DND-41 (cell line): ENCODE measurements at regions not wholly inside any gene's neighbourhood (a gene's known extent, or its start where the extent isn't known, plus 50 kb on each side); places are given as distances from the start of the nearest gene placed in this dataset.

ENCODE experiments used
- ATAC-seq: fragments of 200-7000 bp; cut with Tn5 transposase; 3 replicates; pipeline ENCODE4 v1.9.1; 2021; ENCODE audit warnings: low read depth; ENCODE audit not compliant: insufficient read depth
- DNase-seq: peaks from one replicate; pipeline ENCODE4 v3.0.0-alpha.2; 2020
- H2AFZ ChIP-seq: 2 replicates; pipeline ENCODE4 v1.6.0; 2012; ENCODE audit warnings: low read depth, low read length
- H3K27ac ChIP-seq: 2 replicates; pipeline ENCODE4 v1.5.1; 2012; ENCODE audit warnings: low read length, inconsistent platforms
- H3K27me3 ChIP-seq: fragments of 200-600 bp; sonication (generic); 2 replicates; pipeline ENCODE4 v1.6.0; 2012; ENCODE audit warnings: low read length, mild to moderate bottlenecking, inconsistent platforms; ENCODE audit not compliant: insufficient read depth, poor library complexity
- H3K36me3 ChIP-seq: 2 replicates; pipeline ENCODE4 v1.5.1; 2012; ENCODE audit warnings: low read length, inconsistent platforms; ENCODE audit not compliant: insufficient read depth
- H3K4me1 ChIP-seq: 2 replicates; pipeline ENCODE4 v1.5.1; 2012; ENCODE audit warnings: mild to moderate bottlenecking, low read length; ENCODE audit not compliant: insufficient read depth
- H3K4me2 ChIP-seq: 2 replicates; pipeline ENCODE4 v1.6.0; 2012; ENCODE audit warnings: mild to moderate bottlenecking, moderate library complexity, low read length, inconsistent platforms; ENCODE audit not compliant: insufficient read depth
- H3K4me3 ChIP-seq, 2 experiments: fragments of 200-600 bp in 1 of 2; shearing (Covaris generic) in 1 of 2; 2 replicates each; pipeline ENCODE4 v1.5.1; 2012 to 2016; ENCODE audit warnings: inconsistent platforms in 2 of 2, low read length in 2 of 2, mild to moderate bottlenecking in 2 of 2, low read depth in 1 of 2, moderate library complexity in 1 of 2
- H3K79me2 ChIP-seq: 2 replicates; pipeline ENCODE4 v1.6.0; 2012; ENCODE audit warnings: low read length, inconsistent platforms; ENCODE audit not compliant: insufficient read depth
- H3K9ac ChIP-seq: 2 replicates; pipeline ENCODE4 v1.6.0; 2012; ENCODE audit warnings: low read depth, mild to moderate bottlenecking, inconsistent platforms, low read length, moderate library complexity
- H3K9me3 ChIP-seq: 2 replicates; pipeline ENCODE4 v1.5.1; 2012; ENCODE audit warnings: low read length, moderate library complexity, mild to moderate bottlenecking, inconsistent platforms; ENCODE audit not compliant: insufficient read depth, severe bottlenecking
- H4K20me1 ChIP-seq: 2 replicates; pipeline ENCODE4 v1.6.0; 2012; ENCODE audit warnings: low read length; ENCODE audit not compliant: insufficient read depth
- EZH2 ChIP-seq: IDR thresholded peaks from 3 replicates; pipeline ENCODE4 v1.6.1; 2012; ENCODE audit warnings: borderline replicate concordance, low read depth, mild to moderate bottlenecking, moderate library complexity, low read length, inconsistent platforms; ENCODE audit not compliant: severe bottlenecking
- TF ChIP-seq, protein P1 (sequence below): IDR thresholded peaks from 2 replicates; pipeline ENCODE4 v1.5.1; 2012; ENCODE audit warnings: borderline replicate concordance, low read length, moderate library complexity, mild to moderate bottlenecking; ENCODE audit not compliant: poor library complexity, severe bottlenecking; ENCODE audit errors: extremely low read depth

DNA sequence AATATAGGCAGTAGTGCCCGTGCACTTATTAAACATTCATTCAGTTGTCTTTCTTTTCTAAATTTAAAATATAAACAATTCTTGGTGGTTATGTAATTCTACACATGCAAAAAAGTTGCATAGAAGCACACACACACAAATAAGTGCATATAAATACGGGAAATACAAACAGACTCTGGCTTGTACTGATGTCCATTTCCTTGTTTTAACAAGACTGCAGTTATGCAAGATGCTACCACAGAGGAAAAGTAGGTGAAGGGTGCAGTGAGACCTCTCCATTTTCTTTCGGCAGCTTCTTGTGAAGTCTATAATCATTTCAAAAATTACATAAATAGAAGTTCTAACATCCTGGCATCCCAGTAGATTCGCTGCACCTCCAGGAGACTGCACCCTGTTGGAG is 130.6 kb upstream of the BCL6 start:
- no peak for ATAC-seq
- Histone ChIP-seq H3K9me3 (no peaks in the 10 kb centered on the region), H3K27ac (no peak overlapping the region), H3K4me3 (no peak overlapping the region), H3K79me2 (no peaks in the 10 kb centered on the region), H3K4me2 (no peak overlapping the region), H3K36me3 (no peaks in the 10 kb centered on the region), H3K27me3 (no peaks in the 10 kb centered on the region), H3K4me1 (no peaks in the 10 kb centered on the region), H4K20me1 (no peaks in the 10 kb centered on the region), H3K9ac (no peak overlapping the region), H2AFZ (no peak overlapping the region)
- TF ChIP-seq EZH2: no peak
- TF ChIP-seq, protein P1, sequence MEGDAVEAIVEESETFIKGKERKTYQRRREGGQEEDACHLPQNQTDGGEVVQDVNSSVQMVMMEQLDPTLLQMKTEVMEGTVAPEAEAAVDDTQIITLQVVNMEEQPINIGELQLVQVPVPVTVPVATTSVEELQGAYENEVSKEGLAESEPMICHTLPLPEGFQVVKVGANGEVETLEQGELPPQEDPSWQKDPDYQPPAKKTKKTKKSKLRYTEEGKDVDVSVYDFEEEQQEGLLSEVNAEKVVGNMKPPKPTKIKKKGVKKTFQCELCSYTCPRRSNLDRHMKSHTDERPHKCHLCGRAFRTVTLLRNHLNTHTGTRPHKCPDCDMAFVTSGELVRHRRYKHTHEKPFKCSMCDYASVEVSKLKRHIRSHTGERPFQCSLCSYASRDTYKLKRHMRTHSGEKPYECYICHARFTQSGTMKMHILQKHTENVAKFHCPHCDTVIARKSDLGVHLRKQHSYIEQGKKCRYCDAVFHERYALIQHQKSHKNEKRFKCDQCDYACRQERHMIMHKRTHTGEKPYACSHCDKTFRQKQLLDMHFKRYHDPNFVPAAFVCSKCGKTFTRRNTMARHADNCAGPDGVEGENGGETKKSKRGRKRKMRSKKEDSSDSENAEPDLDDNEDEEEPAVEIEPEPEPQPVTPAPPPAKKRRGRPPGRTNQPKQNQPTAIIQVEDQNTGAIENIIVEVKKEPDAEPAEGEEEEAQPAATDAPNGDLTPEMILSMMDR: no peak
- no peak for DNase-seq

DNA sequence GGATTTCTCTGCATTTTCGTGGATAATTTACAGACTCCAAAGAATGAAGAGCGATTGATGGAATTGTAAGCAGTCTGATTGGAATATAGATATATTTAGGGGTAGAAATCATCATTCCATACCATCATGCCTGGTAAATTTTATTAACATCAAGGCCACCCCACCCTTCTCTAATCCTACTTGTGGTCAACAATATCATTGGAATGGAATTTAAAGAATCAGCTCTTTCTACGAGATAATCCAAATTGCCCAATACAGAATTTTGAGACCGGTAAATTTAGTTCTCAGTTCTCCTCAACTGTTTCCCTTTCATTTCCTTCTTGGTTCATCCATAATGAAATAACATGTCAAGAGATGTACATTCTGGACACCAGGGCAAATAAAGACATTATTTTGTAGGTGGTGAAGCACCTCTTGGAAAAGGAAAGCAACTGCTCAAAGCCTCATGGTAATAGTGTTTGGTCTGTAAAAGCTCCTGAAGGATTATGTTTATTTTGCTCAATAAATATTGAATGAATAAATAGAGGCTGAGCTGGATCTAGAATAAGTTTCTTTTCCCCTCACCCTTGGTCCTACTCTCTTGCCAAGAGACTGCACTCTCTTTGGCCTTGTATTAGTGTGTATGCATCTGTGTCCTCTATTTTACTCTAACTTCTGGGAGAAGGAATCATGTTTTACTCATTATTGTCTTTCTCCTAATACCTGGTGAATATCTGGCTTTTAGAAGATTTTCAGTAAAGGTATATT is 133.7 kb upstream of the BCL6 start:
- H3K9me3 ChIP-seq: no peaks in the 10 kb centered on the region
- no peaks in the 10 kb centered on the region for H3K79me2 ChIP-seq
- H3K27me3 ChIP-seq: no peaks in the 10 kb centered on the region
- DNase-seq (no peak), ATAC-seq (no peak)
- H2AFZ ChIP-seq: no peak overlapping the region
- no peaks in the 10 kb centered on the region for H3K36me3 ChIP-seq
- H3K9ac ChIP-seq: no peak overlapping the region
- TF ChIP-seq, protein P1: no peak
- TF ChIP-seq EZH2: no peak
- H3K4me3 ChIP-seq: no peak overlapping the region
- no peak overlapping the region for H3K27ac ChIP-seq
- no peaks in the 10 kb centered on the region for H3K4me1 ChIP-seq
- no peak overlapping the region for H3K4me2 ChIP-seq
- no peaks in the 10 kb centered on the region for H4K20me1 ChIP-seq

DNA sequence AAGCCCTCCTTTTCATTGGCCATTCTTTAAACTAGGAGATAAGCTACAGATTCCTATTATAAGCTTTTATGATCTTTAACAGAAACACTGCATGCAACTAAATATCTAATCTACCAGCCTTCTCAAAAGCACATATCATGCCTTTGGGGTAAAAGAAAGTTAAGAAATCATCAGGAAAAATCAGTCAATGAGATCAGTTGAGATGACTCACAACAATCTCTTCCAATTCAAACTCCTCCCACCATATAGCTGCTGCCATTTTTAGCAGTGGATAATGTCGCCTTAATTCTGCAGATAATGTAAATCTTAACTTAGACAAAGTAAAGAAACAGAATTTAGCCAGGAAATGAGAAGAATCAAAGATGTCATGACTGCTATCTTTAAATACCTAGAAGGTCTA is 135.2 kb upstream of the BCL6 start:
- no peak overlapping the region for H3K4me2 ChIP-seq
- no peaks in the 10 kb centered on the region for H3K79me2 ChIP-seq
- H3K9me3 ChIP-seq: no peaks in the 10 kb centered on the region
- no peak for ATAC-seq
- H3K27ac ChIP-seq: no peak overlapping the region
- no peak overlapping the region for H3K9ac ChIP-seq
- H2AFZ ChIP-seq: no peak overlapping the region
- TF ChIP-seq, protein P1: no peak
- TF ChIP-seq EZH2: no peak
- DNase-seq: no peak
- H3K4me3 ChIP-seq: no peak overlapping the region
- H4K20me1 ChIP-seq: no peaks in the 10 kb centered on the region
- no peaks in the 10 kb centered on the region for H3K4me1 ChIP-seq
- H3K27me3 ChIP-seq: no peaks in the 10 kb centered on the region
- no peaks in the 10 kb centered on the region for H3K36me3 ChIP-seq
